GM21381 (cell line): ENCODE measurements at regions not wholly inside any gene's neighbourhood (a gene's known extent, or its start where the extent isn't known, plus 50 kb on each side); places are given as distances from the start of the nearest gene placed in this dataset.
"Not testable (repeated sequence)": the region's sequence is repeated elsewhere in the genome, so short reads cannot be mapped to it uniquely, and the experiment has no call there.

ENCODE experiments used
- ATAC-seq: cut with Tn5 transposase; IDR thresholded peaks from one replicate; pipeline ENCODE4 v1.9.1; 2021; ENCODE audit warnings: mild to moderate bottlenecking, moderate library complexity; ENCODE audit not compliant: unreplicated experiment

DNA sequence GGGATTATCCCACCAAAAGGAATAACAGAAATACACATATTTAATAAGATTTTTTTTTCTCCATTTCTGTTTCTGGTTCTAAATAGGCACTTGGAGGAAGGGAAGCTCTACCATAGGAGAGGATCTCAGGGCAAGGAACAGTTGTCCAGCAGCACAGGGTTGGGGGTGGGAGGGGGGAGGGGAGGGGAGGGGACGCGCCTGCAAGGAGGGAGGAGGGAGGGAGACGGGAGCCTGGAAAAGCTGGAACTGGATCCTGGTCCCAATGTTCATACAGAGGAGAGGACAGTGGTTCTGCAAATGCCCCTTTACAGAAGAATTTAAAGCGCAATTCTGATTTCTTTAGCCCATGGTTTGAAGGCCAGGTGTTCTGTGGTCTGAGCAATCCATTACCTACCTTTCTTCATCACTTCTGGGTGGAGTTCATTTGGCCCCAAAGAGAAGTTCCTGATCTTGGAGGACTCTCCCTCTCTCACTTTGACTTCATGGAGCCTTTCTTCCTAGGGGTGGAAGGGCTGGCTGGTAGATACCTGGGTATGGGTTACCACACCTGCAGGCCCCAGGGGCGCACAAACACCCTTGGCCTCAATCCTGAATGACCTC lies 348.9 kb upstream of the NCAM1 start:
- no peak for ATAC-seq

DNA sequence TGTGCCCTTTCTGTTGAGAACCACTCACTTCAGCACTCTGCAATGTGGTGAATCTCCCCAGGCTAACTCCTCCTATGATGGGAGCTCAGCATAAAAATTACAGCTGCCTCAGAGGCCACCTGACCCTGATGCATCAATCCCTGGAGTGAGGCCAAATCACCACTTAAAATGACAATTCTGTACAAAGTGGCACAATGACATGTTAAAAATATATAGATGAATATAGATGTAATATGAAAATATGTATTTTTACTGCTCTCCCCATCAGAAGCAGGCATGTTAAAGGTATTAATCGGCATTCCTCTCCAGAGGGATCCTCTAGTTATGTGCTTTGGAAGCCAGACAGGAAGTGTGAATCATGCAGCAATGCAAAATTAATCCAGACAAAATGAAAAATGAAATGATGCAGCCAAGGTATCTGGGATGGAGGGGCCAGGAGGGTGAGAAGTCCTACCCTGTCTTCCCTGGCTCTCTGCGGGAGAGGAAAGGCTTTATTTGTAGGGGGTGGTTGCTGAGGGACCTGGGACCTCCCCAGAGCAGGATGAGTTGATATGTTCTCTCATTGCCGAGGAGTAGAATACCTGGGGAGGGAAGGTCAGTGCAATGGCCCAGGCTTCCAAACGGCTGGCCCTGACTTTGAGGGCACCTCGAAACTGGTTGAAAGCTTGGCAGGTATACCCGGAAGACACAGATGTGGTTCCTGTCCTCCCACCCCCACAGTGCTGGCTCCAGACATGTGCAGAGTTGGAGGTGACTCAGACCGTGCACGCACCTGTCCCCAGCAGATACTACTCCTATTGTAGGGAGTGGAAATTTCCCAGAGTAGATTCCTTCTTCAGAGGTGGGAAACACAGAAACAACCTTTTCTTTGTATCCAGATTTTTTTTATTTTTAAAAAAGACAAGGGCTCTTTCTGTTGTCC lies 347.9 kb upstream of the NCAM1 start:
- ATAC-seq = no peak

GRCh38 chr11:112614605-112615004 lies 346.6 kb upstream of the NCAM1 start:
- no peak for ATAC-seq

DNA sequence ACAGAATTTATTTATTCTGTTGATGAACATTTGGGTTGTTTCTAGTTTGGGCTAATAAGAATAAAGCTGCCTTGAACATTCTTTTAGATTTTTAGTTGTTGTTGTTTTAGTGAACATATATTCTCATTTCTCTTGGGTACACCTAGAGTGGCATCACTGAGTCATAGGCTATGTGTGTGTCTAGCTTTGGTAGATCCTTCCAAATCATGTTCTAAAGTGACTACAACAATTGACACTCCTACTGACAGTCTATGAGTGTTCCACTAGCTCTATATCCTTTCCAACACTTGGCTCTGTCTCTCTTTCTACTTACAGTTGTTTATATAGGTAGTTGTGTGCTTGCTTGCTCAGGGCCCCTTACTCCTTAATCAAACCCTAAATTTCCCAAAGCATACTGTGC lies 346.0 kb upstream of the NCAM1 start:
- ATAC-seq = no peak

DNA sequence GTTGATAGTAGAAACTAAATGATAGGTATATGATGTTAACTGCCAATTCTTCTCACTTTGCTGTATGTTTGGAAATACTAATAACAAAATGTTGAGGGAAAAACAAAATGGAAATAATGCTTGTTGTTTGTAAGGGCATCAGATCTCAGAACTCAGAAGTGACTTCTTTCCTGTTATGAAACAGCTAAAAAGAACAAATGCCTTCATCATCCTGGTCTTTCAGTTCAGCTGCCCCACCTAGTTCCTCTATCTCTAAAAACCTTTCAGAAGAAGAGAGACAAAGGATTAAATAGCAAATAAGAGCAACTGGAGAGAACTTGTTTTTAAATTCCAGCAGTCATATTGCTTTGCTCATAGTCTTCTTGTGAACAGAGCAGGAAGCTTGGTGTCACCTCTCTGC lies 345.3 kb upstream of the NCAM1 start:
- no peak for ATAC-seq

- no peak for ATAC-seq
These were observed 344.7 kb upstream of the NCAM1 start for GRCh38 chr11:112616327-112617097.

- no peak for ATAC-seq
These were observed 344.2 kb upstream of the NCAM1 start for GRCh38 chr11:112617098-112617425.

DNA sequence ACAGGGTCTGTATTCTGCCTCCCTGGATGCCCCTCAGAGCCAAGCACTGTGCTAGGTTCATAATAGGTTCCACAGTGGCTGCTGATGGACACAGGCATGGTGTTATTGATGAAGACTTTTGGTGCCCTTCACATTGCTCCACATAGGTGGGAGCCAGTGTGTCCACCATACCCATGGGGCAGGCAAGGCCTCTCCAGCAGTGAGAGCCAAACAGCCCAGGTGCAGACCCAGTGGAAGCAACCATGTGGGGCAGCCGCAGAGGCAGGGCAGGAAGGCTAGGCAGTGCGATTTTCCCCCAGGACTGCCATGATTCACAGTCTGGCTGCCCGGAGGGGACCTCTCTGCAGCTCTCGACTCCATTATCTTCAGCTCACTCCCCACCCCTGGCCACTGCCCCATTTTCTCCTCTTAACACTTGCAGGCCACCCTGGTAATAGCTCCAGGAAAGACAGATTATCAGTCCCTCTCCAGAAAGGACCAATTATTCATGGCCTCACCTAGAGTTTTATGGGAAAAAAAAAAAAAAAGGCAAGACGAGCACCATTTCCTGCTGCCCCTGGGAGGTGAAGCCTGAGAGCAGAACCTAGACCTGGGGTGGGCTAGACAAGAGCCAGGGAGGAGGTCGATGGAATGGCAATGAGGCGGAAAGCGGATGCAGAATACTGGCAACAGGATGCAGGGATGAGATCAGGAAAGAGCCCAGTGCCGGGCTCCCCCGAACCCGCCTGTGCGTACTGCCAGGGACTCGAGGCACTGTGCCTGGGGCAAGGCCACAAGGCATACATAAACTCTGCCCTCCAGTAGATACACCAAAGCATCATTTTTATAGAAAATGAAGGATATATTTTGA lies 343.0 kb upstream of the NCAM1 start:
- no peak for ATAC-seq

GRCh38 chr11:112619106-112619505 lies 342.1 kb upstream of the NCAM1 start:
- no peak for ATAC-seq

DNA sequence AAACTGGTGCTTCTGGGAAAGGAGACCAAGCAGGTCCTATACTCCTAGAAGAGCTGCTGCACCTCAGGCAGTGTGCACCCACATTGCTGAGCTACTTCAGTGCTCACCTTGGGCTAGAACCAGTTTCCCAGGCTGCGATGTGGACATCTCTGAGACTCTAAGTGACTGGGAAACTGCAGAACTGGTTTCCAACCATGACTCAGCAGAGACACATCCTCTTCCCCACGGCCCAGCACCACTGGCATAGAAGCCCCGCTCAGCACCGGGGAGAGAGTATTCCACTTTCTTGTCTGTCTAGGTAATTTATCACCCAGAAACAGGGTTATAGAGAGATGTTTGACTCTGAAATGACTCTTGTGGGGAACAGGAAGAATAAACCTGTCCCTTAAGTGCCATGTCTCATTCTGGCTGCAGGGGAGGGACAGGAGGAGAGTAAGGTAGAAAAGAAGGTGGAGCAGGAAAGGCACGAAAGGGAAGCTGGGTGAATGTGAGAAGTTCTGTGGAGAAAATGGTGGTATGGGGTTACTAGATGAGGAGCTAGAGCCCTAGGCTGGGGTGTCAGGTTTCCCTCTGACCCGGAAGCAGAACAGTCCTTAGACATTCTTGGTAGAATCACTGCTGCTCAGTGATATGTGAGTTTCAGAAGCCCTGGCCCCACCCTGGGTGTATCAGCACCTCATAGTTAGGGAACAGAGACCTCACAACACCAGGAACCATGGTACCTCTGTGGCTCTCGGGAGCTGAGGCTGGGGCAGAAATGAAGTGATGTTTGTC lies 340.4 kb upstream of the NCAM1 start:
- no peak for ATAC-seq

GRCh38 chr11:112623057-112623456 lies 338.2 kb upstream of the NCAM1 start:
- no peak for ATAC-seq

- no peak for ATAC-seq
These were observed 336.8 kb upstream of the NCAM1 start for GRCh38 chr11:112624431-112624830.

GRCh38 chr11:112624971-112625370 lies 336.2 kb upstream of the NCAM1 start:
- ATAC-seq = not testable (repeated sequence)

- no peak for ATAC-seq
These were observed 335.4 kb upstream of the NCAM1 start for GRCh38 chr11:112625814-112626213.

DNA sequence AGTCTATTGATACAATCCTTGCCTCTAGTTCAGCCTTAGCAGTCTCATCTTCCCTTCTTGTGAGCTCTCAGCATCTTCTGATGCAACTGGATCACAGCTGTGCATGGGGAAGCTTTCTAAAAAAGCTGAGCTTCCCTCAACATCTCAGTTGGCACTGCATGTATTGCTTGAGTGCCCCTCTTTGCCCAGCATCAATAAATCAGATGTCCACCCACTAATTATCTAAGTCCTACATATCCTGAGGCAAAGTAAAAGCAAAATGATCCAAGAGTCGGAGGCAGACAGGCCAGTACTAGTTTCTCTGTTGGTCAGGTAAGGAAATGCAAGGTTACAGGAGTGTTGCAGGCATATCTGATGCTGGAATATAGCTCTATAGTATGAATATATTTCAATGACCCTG lies 334.5 kb upstream of the NCAM1 start:
- no peak for ATAC-seq

DNA sequence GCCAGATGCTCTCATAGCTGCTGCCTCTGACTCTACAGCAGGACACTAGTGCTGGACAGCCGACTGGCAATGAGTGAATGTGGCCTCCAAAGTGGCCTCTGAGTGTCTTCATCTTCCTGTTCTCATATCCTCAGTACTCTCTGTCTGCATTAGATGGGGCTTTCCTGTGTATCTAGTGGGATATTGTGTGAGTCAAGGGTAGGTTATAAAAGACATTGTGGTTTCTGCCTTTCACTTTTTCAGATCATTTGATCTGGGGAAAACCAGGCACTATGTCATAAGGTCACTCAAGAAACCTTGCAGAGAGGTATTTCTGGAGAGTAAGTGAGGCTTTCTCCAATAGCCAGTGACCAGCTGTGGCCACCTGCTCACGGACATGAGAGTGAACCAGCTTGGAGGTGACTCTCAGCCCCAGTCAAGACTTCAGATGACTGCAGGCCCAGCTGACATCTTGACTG lies 333.6 kb upstream of the NCAM1 start:
- ATAC-seq = peak; percentile 70

DNA sequence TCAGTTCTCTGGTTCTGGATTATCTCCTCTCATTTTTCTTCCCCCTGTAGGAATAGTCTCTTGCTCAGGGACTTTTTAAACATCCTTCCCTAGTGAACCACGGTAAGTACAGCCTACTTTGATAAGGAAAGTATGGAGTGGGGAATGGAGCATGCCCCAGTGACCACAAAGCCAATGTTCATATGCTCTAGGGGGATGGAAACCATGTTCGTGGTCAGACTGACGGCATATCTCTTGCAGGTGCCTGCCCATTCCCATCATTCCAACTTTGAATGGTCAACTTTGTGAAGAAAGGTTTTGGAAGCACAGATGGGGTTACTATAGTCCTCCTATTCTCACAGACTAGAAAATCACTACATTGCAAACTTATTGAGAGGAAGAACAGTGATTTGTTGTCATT lies 332.5 kb upstream of the NCAM1 start:
- ATAC-seq = no peak

DNA sequence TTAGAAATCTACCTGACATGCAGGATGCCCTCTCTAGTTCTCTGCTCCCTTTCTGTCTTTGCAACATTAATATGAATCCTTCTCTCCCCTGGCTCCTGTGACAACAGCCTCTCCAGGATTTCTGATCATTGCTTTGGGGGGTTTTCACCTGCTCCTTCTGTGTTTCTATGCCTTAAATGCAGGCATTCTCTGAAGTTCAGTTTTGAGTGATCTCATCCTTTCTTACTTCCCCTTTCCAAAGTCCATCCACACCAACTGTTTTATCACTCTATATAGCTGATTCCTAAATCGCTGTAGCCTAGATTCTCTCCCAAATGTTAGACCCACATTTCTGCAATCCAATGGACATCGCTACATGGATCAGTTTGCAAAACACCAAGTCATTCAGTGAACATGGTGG lies 330.7 kb upstream of the NCAM1 start:
- ATAC-seq = no peak

DNA sequence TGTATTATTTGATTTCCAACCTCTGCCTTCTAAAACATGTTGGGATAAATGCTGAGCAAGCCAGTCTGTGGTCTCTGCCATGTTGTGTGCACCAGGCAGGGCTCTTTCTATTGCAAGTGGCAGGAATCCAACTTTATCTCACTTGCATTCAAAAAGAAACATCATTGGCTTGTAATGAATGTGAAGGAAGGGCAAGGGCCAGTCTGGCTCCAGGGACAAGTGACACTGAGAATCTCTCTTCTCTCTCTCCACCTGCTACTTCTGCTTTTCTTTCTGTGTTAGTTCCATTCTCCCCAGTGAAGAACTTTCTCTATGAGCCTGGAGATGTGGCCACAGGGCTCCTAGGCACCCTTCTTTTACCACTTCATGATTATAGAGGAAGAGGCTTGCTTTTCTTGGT lies 329.9 kb upstream of the NCAM1 start:
- no peak for ATAC-seq

DNA sequence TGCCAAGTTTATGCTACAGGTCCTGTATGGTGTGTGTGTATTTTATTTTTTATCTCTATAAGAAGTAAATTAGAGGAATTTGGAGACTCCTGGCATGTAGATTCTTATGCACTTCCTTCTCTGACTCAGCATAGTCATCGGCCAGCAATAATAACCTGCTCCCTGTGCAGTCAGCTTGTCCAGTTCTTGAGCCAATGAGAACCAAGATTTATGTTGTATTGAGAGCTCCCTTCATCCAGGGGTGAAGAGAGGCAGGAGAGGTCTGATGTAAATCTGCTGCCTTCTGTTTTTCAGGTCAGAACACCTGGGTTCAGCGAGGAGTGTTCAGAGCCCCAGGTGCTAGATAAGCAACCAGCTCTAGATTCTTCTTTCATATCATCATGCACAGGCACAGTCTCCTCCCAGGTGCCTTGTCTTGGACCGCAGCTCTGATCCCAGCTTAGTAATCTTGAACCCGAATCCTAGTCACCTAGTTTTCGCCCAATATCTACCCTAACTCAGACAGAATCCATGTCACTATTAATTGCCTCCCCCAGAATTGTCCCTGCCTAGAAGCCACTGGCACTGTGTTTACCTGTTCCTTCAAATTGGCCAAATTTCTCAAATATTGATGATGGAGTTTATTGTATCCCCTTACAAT lies 328.2 kb upstream of the NCAM1 start:
- no peak for ATAC-seq
